ENCODE measurements at regions not wholly inside any gene's neighbourhood (a gene's known extent, or its start where the extent isn't known, plus 50 kb on each side); places are given as distances from the start of the nearest gene placed in this dataset.

- Histone ChIP-seq H3K9me3 (no peaks in the 10 kb centered on the region), H3K36me3 (no peaks in the 10 kb centered on the region), H3K4me1 (no peaks in the 10 kb centered on the region), H3K4me3 (no peak overlapping the region), H3K27ac (no peak overlapping the region), H3K27me3 (no peaks in the 10 kb centered on the region)
- intact Hi-C loops (cut with DNase I; ENCODE audit: low total_unique reads) = no loop called here
- TF ChIP-seq POLR2AphosphoS5 (IDR thresholded peaks at IDR 0.05) (no peak), POLR2A (IDR thresholded peaks at IDR 0.05) (no peak), CTCF (IDR thresholded peaks at IDR 0.05) (no peak)
- no peak for DNase-seq (ENCODE audit: low spot score in 2 of 2)
Observed at GRCh38 chr5:113673041-113673440, 159.5 kb downstream of the YTHDC2 start.

GRCh38 chr5:113675166-113675565 lies 161.7 kb downstream of the YTHDC2 start:
- intact Hi-C loops (cut with DNase I; ENCODE audit: low total_unique reads) = no loop called here
- TF ChIP-seq POLR2A (IDR thresholded peaks at IDR 0.05) = no peak
- H3K36me3 ChIP-seq = no peaks in the 10 kb centered on the region

GRCh38 chr5:113678202-113678601 lies 164.7 kb downstream of the YTHDC2 start:
- no peaks in the 10 kb centered on the region for H3K36me3 ChIP-seq
- H3K9me3 ChIP-seq = no peaks in the 10 kb centered on the region
- no peak for DNase-seq (ENCODE audit: low spot score in 2 of 2)
- no peaks in the 10 kb centered on the region for H3K4me1 ChIP-seq
- no peak overlapping the region for H3K27ac ChIP-seq
- intact Hi-C loops (cut with DNase I; ENCODE audit: low total_unique reads) = no loop called here
- no peaks in the 10 kb centered on the region for H3K27me3 ChIP-seq
- no peak for TF ChIP-seq POLR2A (IDR thresholded peaks at IDR 0.05)
- TF ChIP-seq POLR2AphosphoS5 (IDR thresholded peaks at IDR 0.05) = no peak
- no peak for TF ChIP-seq CTCF (IDR thresholded peaks at IDR 0.05)
- H3K4me3 ChIP-seq = no peak overlapping the region

More at GRCh38 chr5:113675166-113675565, 161.7 kb downstream of the YTHDC2 start:
- no peaks in the 10 kb centered on the region for H3K27me3 ChIP-seq
- H3K4me1 ChIP-seq = no peaks in the 10 kb centered on the region
- H3K27ac ChIP-seq = no peak overlapping the region
- no peak for DNase-seq (ENCODE audit: low spot score in 2 of 2)
- H3K4me3 ChIP-seq = no peak overlapping the region
- no peaks in the 10 kb centered on the region for H3K9me3 ChIP-seq

GRCh38 chr5:113678924-113679575 lies 165.6 kb downstream of the YTHDC2 start:
- Histone ChIP-seq H3K27ac (no peak overlapping the region), H3K36me3 (no peaks in the 10 kb centered on the region), H3K9me3 (no peaks in the 10 kb centered on the region), H3K4me3 (no peak overlapping the region), H3K27me3 (no peaks in the 10 kb centered on the region), H3K4me1 (no peaks in the 10 kb centered on the region)
- intact Hi-C loops (cut with DNase I; ENCODE audit: low total_unique reads) = no loop called here
- no peak for DNase-seq (ENCODE audit: low spot score in 2 of 2)
- TF ChIP-seq POLR2AphosphoS5 (IDR thresholded peaks at IDR 0.05) (no peak), CTCF (IDR thresholded peaks at IDR 0.05) (peak in 2 of 3 donors; percentile 55 to 57)

GRCh38 chr5:113680534-113680933 lies 167.0 kb downstream of the YTHDC2 start:
- intact Hi-C loops (cut with DNase I; ENCODE audit: low total_unique reads) = loop anchor here (2.0 kb wide), 1 partner anchor 24 kb away; no protein-coding TSS in a partner anchor
- Histone ChIP-seq H3K4me3 (no peak overlapping the region), H3K27ac (no peak overlapping the region), H3K36me3 (no peaks in the 10 kb centered on the region), H3K27me3 (no peaks in the 10 kb centered on the region), H3K9me3 (no peaks in the 10 kb centered on the region), H3K4me1 (no peaks in the 10 kb centered on the region)
- TF ChIP-seq POLR2A (IDR thresholded peaks at IDR 0.05) = no peak
- no peak for TF ChIP-seq CTCF (IDR thresholded peaks at IDR 0.05)
- no peak for TF ChIP-seq POLR2AphosphoS5 (IDR thresholded peaks at IDR 0.05)
- DNase-seq (ENCODE audit: low spot score in 2 of 2) = no peak

Data from breast epithelium (tissue), 4 donors.